K562 (cell line): ENCODE measurements at regions not wholly inside any gene's neighbourhood (a gene's known extent, or its start where the extent isn't known, plus 50 kb on each side); places are given as distances from the start of the nearest gene placed in this dataset.

Source experiments
- C11orf30 ChIP-seq: fragments of 450-650 bp; IDR thresholded peaks from 2 replicates; pipeline ENCODE4 v1.6.1; 2016; ENCODE audit warnings: low read depth, mild to moderate bottlenecking
- CTBP1 ChIP-seq: fragments of 450-650 bp; IDR thresholded peaks from 2 replicates; pipeline ENCODE4 v1.6.1; 2016; ENCODE audit warnings: borderline replicate concordance
- CTCF ChIP-seq, 3 experiments: IDR thresholded peaks in 2 of 3; conservative IDR thresholded peaks in 1 of 3; 2 replicates each; pipeline ENCODE4 v1.5.1; 2011 to 2012; ENCODE audit warnings: low read length in 3 of 3, mild to moderate bottlenecking in 3 of 3, control low read depth in 2 of 3, improper control_type of control experiment in 1 of 3, inconsistent platforms in 1 of 3, low read depth in 1 of 3, mixed read lengths in 1 of 3, moderate library complexity in 1 of 3; ENCODE audit not compliant: insufficient read depth in 2 of 3
- HSF4 ChIP-seq: fragments of 250-450 bp; sonication (Bioruptor Pico); IDR thresholded peaks from 2 replicates; pipeline ENCODE4 v2.1.2; 2022; ENCODE audit warnings: mild to moderate bottlenecking, moderate library complexity, borderline replicate concordance
- MAFF ChIP-seq: IDR thresholded peaks from 2 replicates; pipeline ENCODE4 v1.6.1; 2012; ENCODE audit warnings: low read length, improper control_type of control experiment
- NFE2 ChIP-seq: IDR thresholded peaks from 2 replicates; pipeline ENCODE4 v1.6.1; 2014; ENCODE audit warnings: antibody characterized with exemption, low read depth
- PBX2 ChIP-seq, 2 experiments: IDR thresholded peaks in 1 of 2; conservative IDR thresholded peaks in 1 of 2; 2 replicates each; pipeline ENCODE4 v1.6.1; 2016; ENCODE audit warnings: low read depth in 2 of 2, mild to moderate bottlenecking in 1 of 2, missing compliant biosample characterization in 1 of 2, missing genetic modification characterization in 1 of 2, moderate library complexity in 1 of 2
- PKNOX1 ChIP-seq: fragments of 450-650 bp; IDR thresholded peaks from 2 replicates; pipeline ENCODE4 v1.6.1; 2016
- REST ChIP-seq, 2 experiments: fragments of 450-650 bp; formaldehyde crosslinking in 1 of 2; IDR thresholded peaks; 2 replicates each; pipeline versions ENCODE4 v1.4.0 to v1.6.1; 2014 to 2020; ENCODE audit warnings: mild to moderate bottlenecking in 2 of 2, borderline replicate concordance in 1 of 2, low read depth in 1 of 2
- SMC3 ChIP-seq: conservative IDR thresholded peaks from 2 replicates; pipeline ENCODE4 v1.6.1; 2011; ENCODE audit warnings: low read depth, low read length, improper control_type of control experiment; ENCODE audit not compliant: insufficient read depth
- ZNF316 ChIP-seq: fragments of 450-650 bp; IDR thresholded peaks from 2 replicates; pipeline ENCODE4 v1.6.1; 2016

GRCh38 chr17:34146440-34147043 is 108.5 kb upstream of the CCL2 start (continued):
- TF ChIP-seq REST (IDR thresholded peaks at IDR 0.05; ENCODE audit: borderline replicate concordance) (peak; percentile 81), REST (CRISPR knock-in tag; IDR thresholded peaks at IDR 0.05; ENCODE audit: low read depth) (no peak), NFE2 (peak; percentile 86), CTCF (IDR thresholded peaks at IDR 0.05 in 2 of 3, conservative IDR thresholded peaks at IDR 0.05 in 1 of 3; ENCODE audit: insufficient read depth in 2 of 3, low read depth in 1 of 3, low read length in 3 of 3) (peak; percentile 90 to 98 (median 93)), PKNOX1 (peak; percentile 86), CTBP1 (0 out of 2 replicates have a peak, but pooled peaks have one; percentile 13), HSF4 (CRISPR knock-in tag) (no peak), MAFF (0 out of 2 replicates have a peak, but pooled peaks have one; percentile 12), SMC3 (peak; percentile 89), PBX2 (CRISPR knock-in tag; IDR thresholded peaks at IDR 0.05; ENCODE audit: low read depth) (no peak), PBX2 (tag; conservative IDR thresholded peaks at IDR 0.05; ENCODE audit: low read depth) (peak; percentile 65; the same call in 1 of the 2 replicates), ZNF316 (peak; percentile 64), C11orf30 (peak; percentile 55; the same call in 1 of the 2 replicates)
